IMR-90 (cell line): ENCODE measurements at regions not wholly inside any gene's neighbourhood (a gene's known extent, or its start where the extent isn't known, plus 50 kb on each side); places are given as distances from the start of the nearest gene placed in this dataset.
A peak's percentile ranks its signal among the peaks of the same experiment; 100 is the strongest.

Experiments
- ATAC-seq: fragments of 200-7000 bp; cut with Tn5 transposase; 2 replicates; pipeline ENCODE4 v1.9.1; 2020; ENCODE audit warnings: low read depth, mild to moderate bottlenecking, moderate library complexity
- BruUV-seq: library from RNA; stranded (reverse); fragments of 400-500 nt; replicated peaks from 2 replicates; lab custom pipeline; 2021; lab: Mats Ljungman, UMichigan
- CTCF ChIA-PET: fragments of 300-600 bp; formaldehyde crosslinking; extraction: SDS; loops from one replicate; lab custom pipeline; 2021; ENCODE audit warnings: antibody characterized with exemption; lab: Yijun Ruan, JAX
- POLR2A ChIA-PET: fragments of 300-600 bp; sonication (Branson Sonifier 250); formaldehyde crosslinking; loops from one replicate; lab custom pipeline; 2022; ENCODE audit warnings: antibody characterized with exemption; ENCODE audit not compliant: unreplicated experiment; lab: Charles Lee
- DNase-seq: peaks from one replicate; pipeline ENCODE4 v3.0.0; 2013
- H2AFZ ChIP-seq: replicated peaks from 2 replicates; pipeline ENCODE3; 2013; ENCODE audit warnings: low read length, mild to moderate bottlenecking; ENCODE audit not compliant: poor library complexity
- H2AK5ac ChIP-seq: 2 replicates; pipeline ENCODE4 v1.6.1; 2013; ENCODE audit warnings: low read depth, low read length, inconsistent platforms
- H2AK9ac ChIP-seq: replicated peaks from 2 replicates; pipeline ENCODE3; 2013; ENCODE audit warnings: mild to moderate bottlenecking, low read depth, low read length, moderate library complexity; ENCODE audit not compliant: poor library complexity
- H2BK120ac ChIP-seq: 2 replicates; pipeline ENCODE4 v1.6.1; 2013; ENCODE audit warnings: low read depth, low read length, inconsistent platforms
- H2BK15ac ChIP-seq: 3 replicates; pipeline ENCODE4 v1.6.1; 2013; ENCODE audit warnings: low read depth, low read length, inconsistent platforms
- H2BK20ac ChIP-seq: 2 replicates; pipeline ENCODE4 v1.6.1; 2013; ENCODE audit warnings: low read depth, mild to moderate bottlenecking, inconsistent platforms, low read length, moderate library complexity
- H2BK5ac ChIP-seq: 2 replicates; pipeline ENCODE4 v1.6.1; 2013; ENCODE audit warnings: mild to moderate bottlenecking, low read depth, low read length, inconsistent platforms; ENCODE audit not compliant: poor library complexity, severe bottlenecking
- H3K14ac ChIP-seq: replicated peaks from 2 replicates; pipeline ENCODE4 v1.6.1; 2013; ENCODE audit warnings: low read depth, low read length, inconsistent platforms
- H3K18ac ChIP-seq: 2 replicates; pipeline ENCODE4 v1.6.1; 2013; ENCODE audit warnings: low read depth, low read length, control low read depth
- H3K23ac ChIP-seq: 2 replicates; pipeline ENCODE4 v1.6.1; 2013; ENCODE audit warnings: low read depth, low read length, inconsistent platforms
- H3K27ac ChIP-seq: 2 replicates; pipeline ENCODE4 v1.5.1; 2013; ENCODE audit warnings: mild to moderate bottlenecking, control low read depth, low read length; ENCODE audit not compliant: insufficient read depth
- H3K27me3 ChIP-seq: 2 replicates; pipeline ENCODE4 v1.6.1; 2013; ENCODE audit warnings: low read length; ENCODE audit not compliant: control insufficient read depth, insufficient read depth
- H3K36me3 ChIP-seq: 2 replicates; pipeline ENCODE4 v1.6.1; 2013; ENCODE audit warnings: low read length, mixed read lengths; ENCODE audit not compliant: control insufficient read depth, insufficient read depth
- H3K4ac ChIP-seq: 2 replicates; pipeline ENCODE4 v1.6.1; 2013; ENCODE audit warnings: low read depth, low read length, inconsistent platforms
- H3K4me1 ChIP-seq: 2 replicates; pipeline ENCODE4 v1.6.1; 2013; ENCODE audit warnings: low read length, mixed read lengths; ENCODE audit not compliant: control insufficient read depth, insufficient read depth
- H3K4me2 ChIP-seq: 2 replicates; pipeline ENCODE4 v1.6.1; 2013; ENCODE audit warnings: low read depth, mild to moderate bottlenecking, control low read depth, low read length, moderate library complexity
- H3K4me3 ChIP-seq: 2 replicates; pipeline ENCODE4 v1.5.1; 2013; ENCODE audit warnings: low read depth, mild to moderate bottlenecking, control low read depth, low read length, moderate library complexity; ENCODE audit not compliant: insufficient read depth
- H3K56ac ChIP-seq: 2 replicates; pipeline ENCODE4 v1.6.1; 2013; ENCODE audit warnings: low read length, inconsistent platforms; ENCODE audit not compliant: insufficient read depth; ENCODE audit errors: extremely low read depth
- H3K79me1 ChIP-seq, 2 experiments: 2 replicates each; pipeline ENCODE4 v1.6.1; 2013; ENCODE audit warnings: low read length in 2 of 2, inconsistent platforms in 1 of 2, low read depth in 1 of 2
- H3K9ac ChIP-seq: 2 replicates; pipeline ENCODE4 v1.6.1; 2013; ENCODE audit warnings: low read depth, low read length, control low read depth
- H3K9me1 ChIP-seq: 2 replicates; pipeline ENCODE4 v1.6.1; 2013; ENCODE audit warnings: low read length, inconsistent platforms; ENCODE audit not compliant: insufficient read depth
- H3K9me3 ChIP-seq: 2 replicates; pipeline ENCODE4 v1.6.1; 2013; ENCODE audit warnings: low read length; ENCODE audit not compliant: control insufficient read depth, insufficient read depth
- H4K20me1 ChIP-seq: 2 replicates; pipeline ENCODE4 v1.6.1; 2013; ENCODE audit warnings: low read length, inconsistent platforms; ENCODE audit not compliant: insufficient read depth
- H4K5ac ChIP-seq: 2 replicates; pipeline ENCODE4 v1.6.1; 2013; ENCODE audit warnings: mild to moderate bottlenecking, low read depth, low read length, control low read depth
- H4K8ac ChIP-seq, 2 experiments: 2 replicates each; pipeline ENCODE4 v1.6.1; 2013; ENCODE audit warnings: low read depth in 2 of 2, low read length in 2 of 2, control low read depth in 1 of 2, inconsistent platforms in 1 of 2
- H4K91ac ChIP-seq: 2 replicates; pipeline ENCODE4 v1.6.1; 2013; ENCODE audit warnings: low read depth, low read length, inconsistent platforms; ENCODE audit not compliant: insufficient read depth
- BHLHE40 ChIP-seq: fragments of 150-350 bp; IDR thresholded peaks from 2 replicates; pipeline ENCODE4 v1.6.1; 2016; ENCODE audit warnings: mild to moderate bottlenecking, low read depth, low read length
- CEBPB ChIP-seq: IDR thresholded peaks from 2 replicates; pipeline ENCODE4 v1.6.1; 2012; ENCODE audit warnings: low read depth, low read length, improper control_type of control experiment
- CTCF ChIP-seq: conservative IDR thresholded peaks from 2 replicates; pipeline ENCODE4 v1.5.1; 2012; ENCODE audit warnings: mild to moderate bottlenecking, low read depth, low read length, improper control_type of control experiment
- ELK1 ChIP-seq: fragments of 150-350 bp; IDR thresholded peaks from 2 replicates; pipeline ENCODE4 v1.6.1; 2016; ENCODE audit warnings: low read depth, mild to moderate bottlenecking, low read length, moderate library complexity, borderline replicate concordance
- FOS ChIP-seq: fragments of 150-350 bp; IDR thresholded peaks from 2 replicates; pipeline ENCODE4 v1.6.1; 2016; ENCODE audit warnings: low read depth, low read length
- MAFK ChIP-seq: IDR thresholded peaks from 2 replicates; pipeline ENCODE4 v1.6.1; 2012; ENCODE audit warnings: low read depth, low read length, improper control_type of control experiment
- MAZ ChIP-seq: IDR thresholded peaks from 2 replicates; pipeline ENCODE4 v1.6.1; 2012; ENCODE audit warnings: low read depth, mild to moderate bottlenecking, low read length, improper control_type of control experiment, moderate library complexity, borderline replicate concordance
- POLR2A ChIP-seq: IDR thresholded peaks from 2 replicates; pipeline ENCODE4 v1.6.1; 2012; ENCODE audit warnings: mild to moderate bottlenecking, low read depth, low read length
- RCOR1 ChIP-seq: IDR thresholded peaks from 2 replicates; pipeline ENCODE4 v1.6.1; 2012; ENCODE audit warnings: mild to moderate bottlenecking, low read length, improper control_type of control experiment; ENCODE audit not compliant: insufficient replicate concordance
- RFX5 ChIP-seq: IDR thresholded peaks from 2 replicates; pipeline ENCODE4 v1.8.0; 2012; ENCODE audit warnings: low read depth, mild to moderate bottlenecking, low read length, moderate library complexity
- SMC3 ChIP-seq: fragments of 150-350 bp; IDR thresholded peaks from 2 replicates; pipeline ENCODE4 v1.6.1; 2016; ENCODE audit warnings: low read depth, mild to moderate bottlenecking, antibody characterized with exemption, low read length, moderate library complexity
- USF2 ChIP-seq: fragments of 150-350 bp; IDR thresholded peaks from 2 replicates; pipeline ENCODE4 v1.6.1; 2017; ENCODE audit warnings: mild to moderate bottlenecking, antibody characterized with exemption, low read length, low read depth
- WGBS, 2 experiments: methylation state at CpG; one replicate each; pipeline versions ENCODE4 v1.1.5 to v1.1.7; 2013; ENCODE audit warnings: missing lambda C conversion rate in 2 of 2; ENCODE audit not compliant: insufficient read length in 1 of 2; ENCODE audit errors: extremely low coverage in 2 of 2; 5-methylcytosine and 5-hydroxymethylcytosine counted together
- dilution Hi-C: fragments of 300-500 bp; cut with HindIII; formaldehyde crosslinking; loops from one replicate; pipeline ENCODE4 v1.14.3; 2018; ENCODE audit warnings: low sequenced_read_pairs; ENCODE audit not compliant: unreplicated experiment
- in situ Hi-C: fragments of 300-500 bp; cut with MboI; formaldehyde crosslinking; loops from 3 replicates; pipeline ENCODE4 v1.14.3; 2019; ENCODE audit warnings: low sequenced_read_pairs, inconsistent platforms, mixed read lengths
- intact Hi-C: fragments of 100-400 bp; cut with micrococcal nuclease; formaldehyde crosslinking; loops from 2 replicates; pipeline ENCODE4 v1.10.0; 2022

- Histone ChIP-seq H3K23ac (no peak overlapping the region), H4K91ac (no peak overlapping the region), H3K9me3 (no peaks in the 10 kb centered on the region), H3K36me3 (no peaks in the 10 kb centered on the region), H2BK15ac (no peak overlapping the region), H4K8ac (no peak overlapping the region), H3K18ac (no peak overlapping the region), H2AFZ (no peak overlapping the region), H3K27ac (no peak overlapping the region), H3K4ac (no peak overlapping the region), H3K27me3 (no peaks in the 10 kb centered on the region), H3K79me1 (no peaks in the 10 kb centered on the region), H4K5ac (no peak overlapping the region), H2BK5ac (peak overlapping the region; percentile 94), H4K20me1 (no peaks in the 10 kb centered on the region), H3K4me1 (no peaks in the 10 kb centered on the region), H2BK20ac (no peak overlapping the region), H3K4me2 (no peak overlapping the region), H2AK5ac (no peak overlapping the region), H2BK120ac (no peak overlapping the region), H3K4me3 (no peak overlapping the region), H3K9ac (no peak overlapping the region), H3K56ac (no peak overlapping the region), H3K14ac (no peak overlapping the region), H3K9me1 (peaks cover 5% of the 10 kb centered on the region; the same call in 1 of the 2 replicates), H2AK9ac (no peak overlapping the region)
- no CpG with 5 or more reads among the region's 7 CpGs for WGBS, 2 experiments
- DNase-seq (peak; percentile 4), ATAC-seq (no peak)
- ChIA-PET CTCF (no interaction called here), POLR2A (no interaction called here)
- no peak for TF ChIP-seq CEBPB
- TF ChIP-seq RCOR1 = no peak
- TF ChIP-seq BHLHE40 = no peak
- TF ChIP-seq RFX5 = no peak
- TF ChIP-seq MAFK = no peak
- TF ChIP-seq MAZ = no peak
- TF ChIP-seq SMC3 = no peak
- no peak for TF ChIP-seq FOS
- TF ChIP-seq CTCF = no peak
- TF ChIP-seq ELK1 = no peak
- no peak for TF ChIP-seq POLR2A
- TF ChIP-seq USF2 = no peak
- dilution Hi-C loops (no loop called here), intact Hi-C loops (no loop called here), in situ Hi-C loops (no loop called here)
- no TSS peak for BruUV-seq
Observed at GRCh38 chr5:8615142-8615858, 746.4 kb downstream of the MTRR start.
